AG04450 (cell line): ENCODE measurements at regions not wholly inside any gene's neighbourhood (a gene's known extent, or its start where the extent isn't known, plus 50 kb on each side); places are given as distances from the start of the nearest gene placed in this dataset.

Experiments used
- CTCF ChIA-PET: fragments of 300-600, 350-600 bp; formaldehyde crosslinking; extraction: SDS; loops from one replicate; lab custom pipeline; 2022; ENCODE audit warnings: antibody characterized with exemption, inconsistent platforms; lab: Charles Lee
- POLR2A ChIA-PET: fragments of 350-600 bp; formaldehyde crosslinking; extraction: SDS; loops from one replicate; lab custom pipeline; 2021; ENCODE audit warnings: antibody characterized with exemption, inconsistent platforms; lab: Yijun Ruan, JAX
- DNase-seq: peaks from one replicate; pipeline ENCODE4 v3.0.0-alpha.2; 2011; ENCODE audit warnings: low read depth, low spot score
- H3K27ac ChIP-seq: one replicate; pipeline ENCODE4 v1.5.1; 2012; ENCODE audit warnings: low read depth, low read length, control low read depth
- H3K27me3 ChIP-seq: one replicate; pipeline ENCODE4 v1.6.0; 2012; ENCODE audit warnings: low read length; ENCODE audit not compliant: control insufficient read depth, insufficient read depth
- H3K4me3 ChIP-seq: 2 replicates; pipeline ENCODE4 v1.5.1; 2011; ENCODE audit warnings: mild to moderate bottlenecking, low read depth, low read length, control low read depth
- H3K9me3 ChIP-seq: 2 replicates; pipeline ENCODE4 v1.5.1; 2012; ENCODE audit warnings: low read length; ENCODE audit not compliant: control insufficient read depth, insufficient read depth
- CTCF ChIP-seq: IDR thresholded peaks from 2 replicates; pipeline ENCODE4 v1.5.1; 2011; ENCODE audit warnings: low read depth, low read length, control low read depth, inconsistent platforms

- Histone ChIP-seq H3K9me3 (peaks cover 11% of the 10 kb centered on the region), H3K27me3 (no peaks in the 10 kb centered on the region), H3K27ac (no peak overlapping the region), H3K4me3 (no peak overlapping the region)
- POLR2A ChIA-PET: no interaction called here
- TF ChIP-seq CTCF: no peak
- no peak for DNase-seq
- CTCF ChIA-PET: no interaction called here
Observed at GRCh38 chr16:8355675-8356074, 234.6 kb downstream of the TMEM114 start.

- CTCF ChIA-PET: interaction anchor here (0.5 kb wide), 1 partner anchor 1292 kb away, joined by 3 read pairs; no protein-coding TSS in a partner anchor
- H3K27me3 ChIP-seq: no peaks in the 10 kb centered on the region
- no peak for DNase-seq
- H3K9me3 ChIP-seq: peaks cover 19% of the 10 kb centered on the region
- TF ChIP-seq CTCF: no peak
- H3K4me3 ChIP-seq: no peak overlapping the region
- POLR2A ChIA-PET: no interaction called here
- H3K27ac ChIP-seq: no peak overlapping the region
Observed at GRCh38 chr16:8346294-8346693, 244.0 kb downstream of the TMEM114 start.

- H3K4me3 ChIP-seq: no peak overlapping the region
- H3K27ac ChIP-seq: no peak overlapping the region
- ChIA-PET POLR2A (no interaction called here), CTCF (no interaction called here)
- no peak for DNase-seq
- H3K27me3 ChIP-seq: no peaks in the 10 kb centered on the region
- H3K9me3 ChIP-seq: peaks cover 13% of the 10 kb centered on the region
- TF ChIP-seq CTCF: no peak
Observed at GRCh38 chr16:8342276-8342675, 248.0 kb downstream of the TMEM114 start.

- POLR2A ChIA-PET: no interaction called here
- CTCF ChIA-PET: no interaction called here
- no peak for TF ChIP-seq CTCF
- no peak for DNase-seq
- no peaks in the 10 kb centered on the region for H3K27me3 ChIP-seq
- peaks cover 20% of the 10 kb centered on the region for H3K9me3 ChIP-seq
- no peak overlapping the region for H3K27ac ChIP-seq
- no peak overlapping the region for H3K4me3 ChIP-seq
Observed at GRCh38 chr16:8330761-8331160, 259.6 kb downstream of the TMEM114 start.

GRCh38 chr16:8326232-8326631 is 264.1 kb downstream of the TMEM114 start:
- DNase-seq: no peak
- peaks cover 33% of the 10 kb centered on the region for H3K9me3 ChIP-seq
- no peaks in the 10 kb centered on the region for H3K27me3 ChIP-seq
- ChIA-PET CTCF (no interaction called here), POLR2A (no interaction called here)
- no peak overlapping the region for H3K27ac ChIP-seq
- H3K4me3 ChIP-seq: no peak overlapping the region
- TF ChIP-seq CTCF: no peak
